Neuronal stem cell (in vitro differentiated cells): ENCODE measurements at regions not wholly inside any gene's neighbourhood (a gene's known extent, or its start where the extent isn't known, plus 50 kb on each side); places are given as distances from the start of the nearest gene placed in this dataset.

Source experiments
- DNase-seq: peaks from one replicate; pipeline ENCODE4 v3.0.0-alpha.2; 2013; ENCODE audit warnings: low spot score
- H2AFZ ChIP-seq: one replicate; pipeline ENCODE4 v1.6.1; 2013; ENCODE audit warnings: mild to moderate bottlenecking, low read length, inconsistent platforms
- H2AK5ac ChIP-seq: 2 replicates; pipeline ENCODE4 v1.6.1; 2013; ENCODE audit warnings: low read depth, mild to moderate bottlenecking, inconsistent platforms, low read length, moderate library complexity, mixed read lengths
- H2BK120ac ChIP-seq: 2 replicates; pipeline ENCODE4 v1.6.1; 2013; ENCODE audit warnings: low read depth, mild to moderate bottlenecking, inconsistent platforms, low read length, moderate library complexity, mixed read lengths
- H2BK12ac ChIP-seq: one replicate; pipeline ENCODE4 v1.6.1; 2013; ENCODE audit warnings: low read length, inconsistent platforms
- H2BK15ac ChIP-seq: 2 replicates; pipeline ENCODE4 v1.6.1; 2013; ENCODE audit warnings: mild to moderate bottlenecking, low read length, inconsistent platforms, mixed read lengths
- H2BK5ac ChIP-seq: one replicate; pipeline ENCODE4 v1.6.1; 2013; ENCODE audit warnings: inconsistent platforms, mild to moderate bottlenecking, low read length, moderate library complexity
- H3K14ac ChIP-seq: one replicate; pipeline ENCODE4 v1.6.1; 2013; ENCODE audit warnings: low read length, inconsistent platforms
- H3K18ac ChIP-seq: 2 replicates; pipeline ENCODE4 v1.6.1; 2013; ENCODE audit warnings: low read length, inconsistent platforms
- H3K23ac ChIP-seq: 2 replicates; pipeline ENCODE4 v1.6.1; 2013; ENCODE audit warnings: low read depth, mild to moderate bottlenecking, mixed read lengths, low read length, inconsistent platforms; ENCODE audit not compliant: poor library complexity
- H3K27ac ChIP-seq: replicated peaks from 3 replicates; pipeline ENCODE4 v1.5.1; 2013; ENCODE audit warnings: low read length, inconsistent platforms
- H3K27me3 ChIP-seq, 3 experiments: 2 replicates each; pipeline ENCODE4 v1.6.1; 2013; ENCODE audit warnings: low read length in 3 of 3, mild to moderate bottlenecking in 2 of 3, inconsistent platforms in 1 of 3, low read depth in 1 of 3, mixed read lengths in 1 of 3, moderate library complexity in 1 of 3; ENCODE audit not compliant: control insufficient read depth in 3 of 3, insufficient read depth in 3 of 3
- H3K36me3 ChIP-seq, 2 donors: replicated peaks in 1 of 2; 2 replicates each; pipeline ENCODE4 v1.6.1; 2013; ENCODE audit warnings: low read length in 2 of 2; ENCODE audit not compliant: control insufficient read depth in 2 of 2, insufficient read depth in 2 of 2
- H3K4ac ChIP-seq: 2 replicates; pipeline ENCODE4 v1.6.1; 2013; ENCODE audit warnings: inconsistent platforms, mild to moderate bottlenecking, low read length, moderate library complexity
- H3K4me1 ChIP-seq, 2 donors: 1 replicate in 1 of 2; 2 replicates in 1 of 2; pipeline ENCODE4 v1.6.1; 2013; ENCODE audit warnings: low read length in 2 of 2, low read depth in 1 of 2; ENCODE audit not compliant: control insufficient read depth in 2 of 2, insufficient read depth in 1 of 2
- H3K4me2 ChIP-seq: one replicate; pipeline ENCODE4 v1.6.1; 2013; ENCODE audit warnings: mild to moderate bottlenecking, low read length, inconsistent platforms; ENCODE audit not compliant: insufficient read depth, poor library complexity, severe bottlenecking
- H3K4me3 ChIP-seq, 2 donors: 2 replicates each; pipeline ENCODE4 v1.5.1; 2013; ENCODE audit warnings: low read length in 2 of 2, mild to moderate bottlenecking in 2 of 2, inconsistent platforms in 1 of 2, moderate library complexity in 1 of 2
- H3K79me1 ChIP-seq: one replicate; pipeline ENCODE4 v1.6.1; 2013; ENCODE audit warnings: low read depth, mild to moderate bottlenecking, inconsistent platforms, low read length, moderate library complexity
- H3K9ac ChIP-seq: one replicate; pipeline ENCODE4 v1.6.1; 2013; ENCODE audit warnings: mild to moderate bottlenecking, low read depth, low read length, inconsistent platforms; ENCODE audit not compliant: poor library complexity
- H3K9me3 ChIP-seq, 2 donors: replicated peaks in 1 of 2; 2 replicates each; pipeline versions ENCODE3 to v1.6.1; 2013; ENCODE audit warnings: low read length in 2 of 2, mild to moderate bottlenecking in 2 of 2, inconsistent platforms in 1 of 2, low read depth in 1 of 2, mixed read lengths in 1 of 2, moderate library complexity in 1 of 2; ENCODE audit not compliant: control insufficient read depth in 2 of 2, insufficient read depth in 1 of 2
- H4K8ac ChIP-seq: one replicate; pipeline ENCODE4 v1.6.1; 2013; ENCODE audit warnings: low read depth, mild to moderate bottlenecking, inconsistent platforms, low read length, moderate library complexity
- H4K91ac ChIP-seq: one replicate; pipeline ENCODE4 v1.6.1; 2013; ENCODE audit warnings: low read length, low read depth, mild to moderate bottlenecking, inconsistent platforms; ENCODE audit not compliant: poor library complexity
- WGBS, 2 donors: extraction: QIAGEN DNeasy Blood & Tissue Kit; methylation state at CpG; one replicate each; pipeline ENCODE4 v1.1.7; 2013; ENCODE audit warnings: missing lambda C conversion rate in 2 of 2, mixed read lengths in 1 of 2; ENCODE audit not compliant: insufficient read length in 2 of 2, insufficient replicate concordance in 1 of 2; ENCODE audit errors: extremely low coverage in 2 of 2; 5-methylcytosine and 5-hydroxymethylcytosine counted together

- Histone ChIP-seq H4K8ac (no peak overlapping the region), H2BK15ac (no peak overlapping the region), H2BK120ac (no peak overlapping the region), H3K14ac (no peak overlapping the region), H3K9ac (no peak overlapping the region), H4K91ac (no peak overlapping the region), H3K4me1 (no peaks in the 10 kb centered on the region), H3K23ac (no peak overlapping the region), H3K9me3 (no peaks in the 10 kb centered on the region), H2BK5ac (no peak overlapping the region), H3K18ac (no peak overlapping the region), H2AK5ac (no peak overlapping the region), H3K4ac (no peak overlapping the region), H2AFZ (no peak overlapping the region), H3K4me2 (no peak overlapping the region), H3K27ac (no peak overlapping the region), H3K4me3 (no peak overlapping the region), H3K27me3 (no peaks in the 10 kb centered on the region), H2BK12ac (no peak overlapping the region), H3K36me3 (no peaks in the 10 kb centered on the region), H3K79me1 (no peaks in the 10 kb centered on the region)
- WGBS, 2 donors = no CpG with 5 or more reads among the region's 3 CpGs
- DNase-seq = no peak
Measured at GRCh38 chr5:9774472-9775079, 144.4 kb upstream of the TAS2R1 start.

- Histone ChIP-seq H2BK15ac (no peak overlapping the region), H3K36me3 (no peaks in the 10 kb centered on the region), H3K14ac (no peak overlapping the region), H3K27ac (no peak overlapping the region), H3K79me1 (no peaks in the 10 kb centered on the region), H3K4ac (no peak overlapping the region), H3K4me3 (no peak overlapping the region), H3K4me1 (no peaks in the 10 kb centered on the region), H2BK5ac (no peak overlapping the region), H4K91ac (no peak overlapping the region), H3K9me3 (no peaks in the 10 kb centered on the region), H4K8ac (no peak overlapping the region), H3K27me3 (no peaks in the 10 kb centered on the region), H3K23ac (no peak overlapping the region), H2BK12ac (no peak overlapping the region), H3K18ac (no peak overlapping the region), H2AFZ (no peak overlapping the region), H3K9ac (no peak overlapping the region), H2AK5ac (no peak overlapping the region), H3K4me2 (no peak overlapping the region), H2BK120ac (no peak overlapping the region)
- no CpG with 5 or more reads among the region's 1 CpG for WGBS, 2 donors
- DNase-seq = no peak
Measured at GRCh38 chr5:9771079-9771478, 140.9 kb upstream of the TAS2R1 start.

- no peak overlapping the region for H3K14ac ChIP-seq
- no peaks in the 10 kb centered on the region for H3K27me3 ChIP-seq
- no peak overlapping the region for H2BK120ac ChIP-seq
- no peak overlapping the region for H4K91ac ChIP-seq
- H4K8ac ChIP-seq = no peak overlapping the region
- no peak overlapping the region for H2AK5ac ChIP-seq
- no peaks in the 10 kb centered on the region for H3K9me3 ChIP-seq
- no peak overlapping the region for H3K4me2 ChIP-seq
- no peak for DNase-seq
- H3K27ac ChIP-seq = no peak overlapping the region
- no peak overlapping the region for H3K9ac ChIP-seq
- no peak overlapping the region for H3K4me3 ChIP-seq
- no peaks in the 10 kb centered on the region for H3K4me1 ChIP-seq
- H2AFZ ChIP-seq = no peak overlapping the region
- H2BK12ac ChIP-seq = no peak overlapping the region
- H2BK15ac ChIP-seq = no peak overlapping the region
- H2BK5ac ChIP-seq = no peak overlapping the region
- no peak overlapping the region for H3K4ac ChIP-seq
- no peaks in the 10 kb centered on the region for H3K79me1 ChIP-seq
- WGBS, 2 donors = no CpG with 5 or more reads among the region's 3 CpGs
- H3K18ac ChIP-seq = no peak overlapping the region
- no peaks in the 10 kb centered on the region for H3K36me3 ChIP-seq
- no peak overlapping the region for H3K23ac ChIP-seq
Measured at GRCh38 chr5:9766581-9766980, 136.4 kb upstream of the TAS2R1 start.

- H3K27me3 ChIP-seq = no peaks in the 10 kb centered on the region
- H3K4me1 ChIP-seq = no peaks in the 10 kb centered on the region
- H2BK15ac ChIP-seq = no peak overlapping the region
- no peak overlapping the region for H2AFZ ChIP-seq
- H3K4me2 ChIP-seq = no peak overlapping the region
- no peak overlapping the region for H3K4ac ChIP-seq
- H4K91ac ChIP-seq = no peak overlapping the region
- H2BK5ac ChIP-seq = no peak overlapping the region
- no peak overlapping the region for H2BK12ac ChIP-seq
- H3K18ac ChIP-seq = no peak overlapping the region
- H2BK120ac ChIP-seq = no peak overlapping the region
- no peak for DNase-seq
- no peaks in the 10 kb centered on the region for H3K9me3 ChIP-seq
- WGBS, 2 donors = no CpG with 5 or more reads among the region's 4 CpGs
- no peak overlapping the region for H3K4me3 ChIP-seq
- H3K23ac ChIP-seq = no peak overlapping the region
- no peaks in the 10 kb centered on the region for H3K79me1 ChIP-seq
- no peak overlapping the region for H3K14ac ChIP-seq
- no peak overlapping the region for H4K8ac ChIP-seq
- H3K27ac ChIP-seq = no peak overlapping the region
- no peaks in the 10 kb centered on the region for H3K36me3 ChIP-seq
- H3K9ac ChIP-seq = no peak overlapping the region
- no peak overlapping the region for H2AK5ac ChIP-seq
Measured at GRCh38 chr5:9765419-9766140, 135.4 kb upstream of the TAS2R1 start.
